Activated CD8-positive, alpha-beta memory T cell treated with anti-CD3 and anti-CD28 coated beads for 36 hours (primary cell): ENCODE measurements at regions not wholly inside any gene's neighbourhood (a gene's known extent, or its start where the extent isn't known, plus 50 kb on each side); places are given as distances from the start of the nearest gene placed in this dataset.

Experiments
- CTCF ChIA-PET: fragments of 350-600 bp; sonication (Branson Sonifier 250); formaldehyde crosslinking; loops from one replicate; lab custom pipeline; 2021; ENCODE audit warnings: antibody characterized with exemption; lab: Charles Lee
- POLR2A ChIA-PET: fragments of 350-600 bp; sonication (Branson Sonifier 250); formaldehyde crosslinking; loops from one replicate; lab custom pipeline; 2021; ENCODE audit warnings: antibody characterized with exemption; lab: Charles Lee

GRCh38 chr14:106842687-106843086 lies 1316.3 kb downstream of the TMEM121 start:
- ChIA-PET POLR2A (interaction anchor here (0.7 kb wide), 1 partner anchor 1778 kb away, joined by 3 read pairs; no protein-coding TSS in a partner anchor), CTCF (interaction anchor here (1.5 to 5.2 kb wide), 3 partner anchors 12 to 178 kb away, joined by 3 to 37 read pairs (median 7); no protein-coding TSS in a partner anchor)

DNA sequence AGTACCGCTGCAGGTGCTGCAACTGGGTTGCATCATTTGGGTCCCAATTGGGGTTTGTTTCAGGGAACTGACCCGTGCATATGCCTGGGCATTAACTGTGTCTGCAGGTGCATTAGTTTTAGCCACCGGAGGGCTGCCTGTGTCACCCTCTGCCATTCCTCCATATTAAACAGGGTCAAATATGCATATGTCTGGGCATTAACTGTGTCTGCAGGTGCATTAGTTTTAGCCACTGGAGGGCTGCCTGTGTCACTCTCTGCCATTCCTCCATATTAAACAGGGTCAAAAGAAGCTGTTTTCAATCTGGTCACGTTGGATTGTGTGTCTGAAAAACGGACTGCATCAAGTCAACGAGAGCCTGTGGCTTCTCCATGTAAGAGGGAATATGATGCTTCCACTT lies 1317.0 kb downstream of the TMEM121 start:
- CTCF ChIA-PET = interaction anchor here (0.9 to 5.2 kb wide), 4 partner anchors 12 to 179 kb away, joined by 3 to 37 read pairs (median 5); no protein-coding TSS in a partner anchor
- POLR2A ChIA-PET = interaction anchor here (0.7 kb wide), 1 partner anchor 1779 kb away, joined by 3 read pairs; no protein-coding TSS in a partner anchor

DNA sequence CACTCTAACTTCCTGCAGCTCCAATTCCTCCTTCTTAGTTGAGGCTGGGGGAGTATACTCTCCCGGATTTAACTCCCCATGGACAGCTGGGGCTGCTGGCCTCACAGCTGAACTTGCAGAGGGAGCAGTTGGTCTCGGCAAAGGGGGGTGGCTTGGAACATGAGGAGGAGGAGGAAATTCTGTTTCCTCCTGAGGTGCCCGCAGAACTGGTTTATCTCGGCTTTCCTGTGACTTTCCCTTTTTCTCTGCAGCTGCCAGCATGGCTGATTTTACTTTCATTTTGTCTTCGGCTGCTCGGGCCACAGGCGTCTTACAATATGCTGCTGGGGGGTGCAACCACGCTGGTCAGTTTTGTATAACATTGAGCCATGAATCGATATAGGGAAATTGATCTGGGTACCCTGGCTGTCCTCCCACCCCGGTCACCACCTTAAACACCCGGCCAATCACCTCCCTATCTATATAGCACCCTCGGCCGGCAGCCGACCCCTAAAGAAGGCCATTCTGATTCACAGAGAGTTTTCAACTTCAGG lies 1317.6 kb downstream of the TMEM121 start:
- ChIA-PET POLR2A (no interaction called here), CTCF (interaction anchor here (0.9 to 5.2 kb wide), 4 partner anchors 13 to 180 kb away, joined by 3 to 37 read pairs (median 5); no protein-coding TSS in a partner anchor)

DNA sequence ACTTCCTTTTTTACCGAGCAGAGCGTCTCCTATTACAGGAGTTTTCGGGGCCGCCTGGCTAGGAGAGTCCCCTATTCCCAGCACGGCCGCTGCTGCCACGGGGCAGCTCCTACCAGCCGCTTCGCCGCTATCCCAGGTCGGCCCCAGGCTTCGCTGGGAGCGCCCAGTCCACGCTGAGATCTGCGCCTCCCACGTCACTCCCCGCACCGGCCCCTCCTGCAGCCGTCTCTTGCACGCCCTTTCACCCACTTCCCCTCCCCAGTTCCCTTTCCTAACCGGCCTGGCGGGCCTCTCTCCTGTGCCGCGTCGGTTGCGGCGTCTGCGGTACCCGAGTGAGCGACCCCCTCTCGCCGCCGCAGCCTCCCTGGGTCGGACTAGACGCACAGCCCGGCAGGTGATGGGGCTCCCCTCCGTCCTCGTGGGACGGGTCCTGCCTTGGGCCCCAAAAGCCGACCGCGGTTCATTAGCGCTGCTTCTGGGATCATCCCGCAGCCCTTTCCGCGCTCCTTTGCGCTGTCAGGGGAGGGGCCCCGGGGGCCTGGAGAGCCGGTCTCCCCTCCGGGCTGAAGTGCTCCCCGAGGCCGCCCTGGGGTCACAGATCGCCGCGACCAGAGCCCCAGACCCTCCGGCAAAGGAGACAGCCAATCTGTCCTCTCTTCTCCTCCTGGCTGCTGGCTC lies 1318.4 kb downstream of the TMEM121 start:
- ChIA-PET POLR2A (no interaction called here), CTCF (interaction anchor here (2.6 to 5.2 kb wide), 2 partner anchors 14 to 28 kb away, joined by 7 to 37 read pairs; no protein-coding TSS in a partner anchor)

DNA sequence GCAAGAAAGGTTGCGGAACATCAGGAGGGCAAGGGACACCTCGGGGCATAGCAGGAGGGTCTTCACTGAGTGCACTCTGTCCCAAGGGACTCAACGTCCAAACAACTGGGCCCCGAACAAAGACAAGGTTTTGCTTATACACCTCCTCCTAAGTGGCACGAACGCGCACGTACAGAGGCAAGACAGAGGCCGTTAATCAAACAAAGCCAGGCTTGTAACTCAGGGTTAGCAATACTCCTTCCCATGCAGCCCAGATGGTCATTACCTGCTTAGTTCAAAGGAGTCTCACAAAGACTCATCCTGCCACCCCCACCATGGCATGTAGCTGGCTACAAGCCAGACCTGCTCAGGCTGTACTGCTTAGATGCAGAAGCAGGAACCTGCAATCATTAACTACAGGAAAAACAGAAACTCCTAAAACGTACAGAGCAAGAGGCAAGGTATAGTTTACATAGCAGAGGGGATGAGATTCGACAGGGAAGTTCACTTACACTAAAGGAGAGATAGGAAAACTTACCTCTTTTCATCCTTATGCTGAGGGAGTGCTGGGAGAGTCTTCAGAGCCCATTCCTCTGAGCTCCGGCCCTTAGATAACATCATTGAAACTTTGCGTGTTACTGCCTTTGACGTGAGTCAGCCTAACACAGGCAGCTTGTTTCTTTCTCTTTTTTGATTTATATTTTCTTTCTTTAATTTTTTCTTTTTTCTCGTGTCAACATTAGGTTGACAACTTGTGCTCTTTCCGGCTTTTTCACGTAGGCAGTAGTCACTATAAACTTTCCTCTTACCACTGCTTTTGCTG lies 1319.1 kb downstream of the TMEM121 start:
- POLR2A ChIA-PET = no interaction called here
- CTCF ChIA-PET = interaction anchor here (0.7 to 5.2 kb wide), 3 partner anchors 14 to 154 kb away, joined by 3 to 37 read pairs (median 7); no protein-coding TSS in a partner anchor

DNA sequence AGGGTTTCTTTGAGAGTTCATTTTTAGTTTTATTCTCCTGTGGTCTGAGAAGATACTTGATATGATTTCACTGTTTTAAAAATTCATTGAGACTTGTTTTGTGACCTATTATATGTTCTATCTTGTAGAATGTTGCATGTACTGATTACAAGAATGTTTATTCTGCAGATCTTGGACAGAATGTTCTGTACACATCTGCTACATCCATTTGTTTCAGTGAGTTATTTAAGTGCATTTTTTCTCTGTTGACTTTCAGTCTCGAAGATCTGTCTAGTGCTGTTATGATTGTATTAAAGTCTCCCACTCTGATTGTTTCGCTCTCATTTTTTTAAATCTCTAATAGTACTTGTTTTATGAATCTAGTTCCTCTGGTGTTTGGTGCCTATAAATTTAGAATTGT lies 1319.8 kb downstream of the TMEM121 start:
- POLR2A ChIA-PET = no interaction called here

GRCh38 chr14:106848330-106849121 lies 1322.1 kb downstream of the TMEM121 start:
- POLR2A ChIA-PET = no interaction called here
- CTCF ChIA-PET = interaction anchor here (1.1 to 1.7 kb wide), 3 partner anchors 9 to 25 kb away, joined by 4 to 8 read pairs (median 4); no protein-coding TSS in a partner anchor

More for the DNA sequence above, 1319.8 kb downstream of the TMEM121 start:
- CTCF ChIA-PET = interaction anchor here (5.2 kb wide), 1 partner anchor 15 kb away, joined by 37 read pairs; no protein-coding TSS in a partner anchor

- POLR2A ChIA-PET = no interaction called here
- CTCF ChIA-PET = no interaction called here
These were observed 1324.8 kb downstream of the TMEM121 start for GRCh38 chr14:106850913-106851825.

GRCh38 chr14:106872611-106873446 lies 1346.4 kb downstream of the TMEM121 start:
- ChIA-PET POLR2A (interaction anchor here (0.6 kb wide), 1 partner anchor 1567 kb away, joined by 4 read pairs; no protein-coding TSS in a partner anchor), CTCF (interaction anchor here (0.6 to 2.7 kb wide), 15 partner anchors 8 to 211 kb away, joined by 3 to 24 read pairs (median 6); no protein-coding TSS in a partner anchor)

DNA sequence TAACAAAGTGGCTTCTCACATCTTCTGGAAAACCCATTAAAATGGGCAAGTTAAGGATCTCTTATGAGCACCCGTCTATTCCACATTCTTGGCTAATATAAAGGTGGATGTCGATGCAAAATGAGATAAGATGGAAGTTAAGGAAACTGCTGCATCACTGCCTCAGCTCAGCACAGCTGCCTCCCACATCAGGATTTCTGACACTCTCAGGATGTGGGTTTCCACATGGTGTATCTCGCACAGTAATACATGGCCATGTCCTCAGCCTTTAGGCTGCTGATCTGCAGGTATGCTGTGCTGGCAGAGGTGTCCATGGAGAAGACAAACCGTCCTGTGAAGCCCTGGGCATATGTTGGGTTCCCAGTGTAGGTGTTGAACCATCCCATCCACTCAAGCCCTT lies 1348.0 kb downstream of the TMEM121 start:
- POLR2A ChIA-PET = no interaction called here
- CTCF ChIA-PET = interaction anchor here (1.1 to 2.7 kb wide), 2 partner anchors 31 to 43 kb away, joined by 3 to 24 read pairs; no protein-coding TSS in a partner anchor

GRCh38 chr14:106875503-106875902 lies 1349.1 kb downstream of the TMEM121 start:
- POLR2A ChIA-PET = no interaction called here
- CTCF ChIA-PET = interaction anchor here (1.0 kb wide), 1 partner anchor 45 kb away, joined by 3 read pairs; no protein-coding TSS in a partner anchor

- POLR2A ChIA-PET = no interaction called here
- CTCF ChIA-PET = no interaction called here
These were observed 1350.3 kb downstream of the TMEM121 start for GRCh38 chr14:106876711-106877110.

GRCh38 chr14:106877517-106877916 lies 1351.1 kb downstream of the TMEM121 start:
- ChIA-PET POLR2A (no interaction called here), CTCF (no interaction called here)

- POLR2A ChIA-PET = no interaction called here
These were observed 1352.9 kb downstream of the TMEM121 start for GRCh38 chr14:106879241-106879640.

GRCh38 chr14:106883218-106883692 lies 1356.9 kb downstream of the TMEM121 start:
- POLR2A ChIA-PET = no interaction called here
- CTCF ChIA-PET = interaction anchor here (1.0 kb wide), 1 partner anchor 10 kb away, joined by 7 read pairs; no protein-coding TSS in a partner anchor

More at GRCh38 chr14:106879241-106879640, 1352.9 kb downstream of the TMEM121 start:
- CTCF ChIA-PET = no interaction called here
